ENCODE measurements at regions not wholly inside any gene's neighbourhood (a gene's known extent, or its start where the extent isn't known, plus 50 kb on each side); places are given as distances from the start of the nearest gene placed in this dataset.

GRCh38 chr13:21320642-21321034 is 138.5 kb downstream of the ZDHHC20 start:
- TF ChIP-seq EZH2phosphoT487 (IDR thresholded peaks at IDR 0.05; ENCODE audit: low read length) (no peak), EZH2 (optimal IDR thresholded peaks at IDR 0.05; ENCODE audit: low read depth, low read length) (no peak)
- TF ChIP-seq, protein P1, sequence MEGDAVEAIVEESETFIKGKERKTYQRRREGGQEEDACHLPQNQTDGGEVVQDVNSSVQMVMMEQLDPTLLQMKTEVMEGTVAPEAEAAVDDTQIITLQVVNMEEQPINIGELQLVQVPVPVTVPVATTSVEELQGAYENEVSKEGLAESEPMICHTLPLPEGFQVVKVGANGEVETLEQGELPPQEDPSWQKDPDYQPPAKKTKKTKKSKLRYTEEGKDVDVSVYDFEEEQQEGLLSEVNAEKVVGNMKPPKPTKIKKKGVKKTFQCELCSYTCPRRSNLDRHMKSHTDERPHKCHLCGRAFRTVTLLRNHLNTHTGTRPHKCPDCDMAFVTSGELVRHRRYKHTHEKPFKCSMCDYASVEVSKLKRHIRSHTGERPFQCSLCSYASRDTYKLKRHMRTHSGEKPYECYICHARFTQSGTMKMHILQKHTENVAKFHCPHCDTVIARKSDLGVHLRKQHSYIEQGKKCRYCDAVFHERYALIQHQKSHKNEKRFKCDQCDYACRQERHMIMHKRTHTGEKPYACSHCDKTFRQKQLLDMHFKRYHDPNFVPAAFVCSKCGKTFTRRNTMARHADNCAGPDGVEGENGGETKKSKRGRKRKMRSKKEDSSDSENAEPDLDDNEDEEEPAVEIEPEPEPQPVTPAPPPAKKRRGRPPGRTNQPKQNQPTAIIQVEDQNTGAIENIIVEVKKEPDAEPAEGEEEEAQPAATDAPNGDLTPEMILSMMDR (IDR thresholded peaks at IDR 0.05; ENCODE audit: low read length), result no peak
- Histone ChIP-seq H2AFZ (ENCODE audit: low read length) (no peak overlapping the region), H3K9ac (ENCODE audit: low read length) (no peak overlapping the region), H3K9me3 (replicated peaks; ENCODE audit: insufficient read depth, low read length) (no peaks in the 10 kb centered on the region), H3K36me3 (replicated peaks; ENCODE audit: insufficient read depth, low read length) (no peaks in the 10 kb centered on the region), H3F3A (ENCODE audit: insufficient read depth, low read length) (0 out of 2 replicates have a peak, but pooled peaks cover 2% of the 10 kb centered on the region), H3K4me1 (ENCODE audit: low read length) (0 out of 2 replicates have a peak, but pooled peaks cover 8% of the 10 kb centered on the region), H3K4me3 (ENCODE audit: low read length) (no peak overlapping the region), H3K27me3 (replicated peaks; ENCODE audit: insufficient read depth, low read length) (no peaks in the 10 kb centered on the region), H4K20me1 (ENCODE audit: insufficient read depth, low read length) (no peaks in the 10 kb centered on the region), H3K9me2 (replicated peaks; ENCODE audit: insufficient read depth, low read length) (no peaks in the 10 kb centered on the region), H3K79me2 (ENCODE audit: low read length) (no peaks in the 10 kb centered on the region), H3K4me2 (ENCODE audit: low read depth, low read length) (no peak overlapping the region), H3K27ac (ENCODE audit: low read length) (no peak overlapping the region)
- DNase-seq, result no peak

DNA sequence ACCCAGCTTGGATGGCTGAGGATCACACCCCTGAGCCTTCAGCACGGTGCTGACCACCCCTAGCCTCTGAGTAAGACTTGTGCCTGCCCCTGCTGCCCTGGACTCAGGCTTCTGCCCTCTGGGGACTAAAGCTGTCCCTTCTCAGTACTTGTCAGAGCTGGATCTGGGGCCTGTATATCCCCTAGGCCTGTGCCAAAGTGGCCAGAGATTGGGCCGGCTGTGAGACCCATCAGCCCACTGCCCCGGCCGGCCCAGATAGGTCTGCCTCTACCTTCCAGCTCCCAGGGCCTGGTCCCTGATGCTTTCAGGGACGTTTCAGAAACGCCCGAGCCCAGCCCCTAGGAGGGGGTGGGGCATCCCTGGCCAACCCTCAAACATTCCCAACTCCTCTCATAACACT is 137.8 kb downstream of the ZDHHC20 start:
- Histone ChIP-seq H3K4me2 (ENCODE audit: low read depth, low read length) (no peak overlapping the region), H3K36me3 (replicated peaks; ENCODE audit: insufficient read depth, low read length) (no peaks in the 10 kb centered on the region), H2AFZ (ENCODE audit: low read length) (no peak overlapping the region), H3K4me3 (ENCODE audit: low read length) (no peak overlapping the region), H3K27ac (ENCODE audit: low read length) (no peak overlapping the region), H4K20me1 (ENCODE audit: insufficient read depth, low read length) (no peaks in the 10 kb centered on the region), H3K27me3 (replicated peaks; ENCODE audit: insufficient read depth, low read length) (no peaks in the 10 kb centered on the region), H3K9me2 (replicated peaks; ENCODE audit: insufficient read depth, low read length) (no peaks in the 10 kb centered on the region), H3K9me3 (replicated peaks; ENCODE audit: insufficient read depth, low read length) (no peaks in the 10 kb centered on the region), H3F3A (ENCODE audit: insufficient read depth, low read length) (no peaks in the 10 kb centered on the region), H3K79me2 (ENCODE audit: low read length) (no peaks in the 10 kb centered on the region), H3K4me1 (ENCODE audit: low read length) (0 out of 2 replicates have a peak, but pooled peaks cover 4% of the 10 kb centered on the region), H3K9ac (ENCODE audit: low read length) (no peak overlapping the region)
- no peak for TF ChIP-seq EZH2phosphoT487 (IDR thresholded peaks at IDR 0.05; ENCODE audit: low read length)
- TF ChIP-seq EZH2 (optimal IDR thresholded peaks at IDR 0.05; ENCODE audit: low read depth, low read length), result no peak
- TF ChIP-seq, protein P1 (IDR thresholded peaks at IDR 0.05; ENCODE audit: low read length), result no peak
- no peak for DNase-seq

GRCh38 chr13:21322327-21322965 is 136.7 kb downstream of the ZDHHC20 start:
- Histone ChIP-seq H3K9ac (ENCODE audit: low read length) (no peak overlapping the region), H3K9me3 (replicated peaks; ENCODE audit: insufficient read depth, low read length) (no peaks in the 10 kb centered on the region), H3K4me1 (ENCODE audit: low read length) (no peaks in the 10 kb centered on the region), H3K79me2 (ENCODE audit: low read length) (no peaks in the 10 kb centered on the region), H3K27me3 (replicated peaks; ENCODE audit: insufficient read depth, low read length) (no peaks in the 10 kb centered on the region), H3K36me3 (replicated peaks; ENCODE audit: insufficient read depth, low read length) (no peaks in the 10 kb centered on the region), H3K4me2 (ENCODE audit: low read depth, low read length) (no peak overlapping the region), H3K4me3 (ENCODE audit: low read length) (no peak overlapping the region), H3K9me2 (replicated peaks; ENCODE audit: insufficient read depth, low read length) (no peaks in the 10 kb centered on the region), H3K27ac (ENCODE audit: low read length) (no peak overlapping the region), H3F3A (ENCODE audit: insufficient read depth, low read length) (no peaks in the 10 kb centered on the region), H4K20me1 (ENCODE audit: insufficient read depth, low read length) (no peaks in the 10 kb centered on the region), H2AFZ (ENCODE audit: low read length) (no peak overlapping the region)
- TF ChIP-seq, protein P1 (IDR thresholded peaks at IDR 0.05; ENCODE audit: low read length), result no peak
- TF ChIP-seq EZH2 (optimal IDR thresholded peaks at IDR 0.05; ENCODE audit: low read depth, low read length) (no peak), EZH2phosphoT487 (IDR thresholded peaks at IDR 0.05; ENCODE audit: low read length) (no peak)
- no peak for DNase-seq
